Liver (tissue), 7 donors: ENCODE measurements at regions not wholly inside any gene's neighbourhood (a gene's known extent, or its start where the extent isn't known, plus 50 kb on each side); places are given as distances from the start of the nearest gene placed in this dataset.
"Not testable (repeated sequence)": the region's sequence is repeated elsewhere in the genome, so short reads cannot be mapped to it uniquely, and the experiment has no call there.

Experiments used
- DNase-seq: peaks from one replicate; pipeline ENCODE4 v3.0.0-alpha.2; 2017; ENCODE audit warnings: low spot score
- H3K27ac ChIP-seq, 2 donors: one replicate each; pipeline ENCODE4 v1.7.0; 2013; ENCODE audit warnings: inconsistent platforms in 2 of 2, low read length in 2 of 2, control low read depth in 1 of 2, low read depth in 1 of 2, mild to moderate bottlenecking in 1 of 2
- H3K27me3 ChIP-seq, 4 donors: one replicate each; pipeline versions ENCODE4 v1.6.1 to v1.7.0; 2013; ENCODE audit warnings: low read length in 3 of 4, inconsistent platforms in 1 of 4, mild to moderate bottlenecking in 1 of 4, moderate library complexity in 1 of 4; ENCODE audit not compliant: control insufficient read depth in 4 of 4, insufficient read depth in 4 of 4
- H3K36me3 ChIP-seq, 4 donors: one replicate each; pipeline versions ENCODE4 v1.6.1 to v1.7.0; 2013; ENCODE audit warnings: low read length in 3 of 4, mild to moderate bottlenecking in 3 of 4, low read depth in 1 of 4, moderate library complexity in 1 of 4; ENCODE audit not compliant: control insufficient read depth in 4 of 4, insufficient read depth in 3 of 4
- H3K4me1 ChIP-seq, 4 donors: one replicate each; pipeline versions ENCODE4 v1.6.1 to v1.7.0; 2013; ENCODE audit warnings: low read length in 3 of 4, mild to moderate bottlenecking in 3 of 4, moderate library complexity in 1 of 4; ENCODE audit not compliant: control insufficient read depth in 4 of 4, insufficient read depth in 4 of 4
- H3K4me3 ChIP-seq, 3 donors: one replicate each; pipeline versions ENCODE4 v1.6.1 to v1.7.0; 2013; ENCODE audit warnings: low read length in 3 of 3, control low read depth in 1 of 3, low read depth in 1 of 3, mild to moderate bottlenecking in 1 of 3
- H3K9ac ChIP-seq, 2 donors: one replicate each; pipeline ENCODE4 v1.7.0; 2013; ENCODE audit warnings: low read length in 2 of 2, mild to moderate bottlenecking in 2 of 2, moderate library complexity in 2 of 2, control low read depth in 1 of 2, low read depth in 1 of 2
- H3K9me3 ChIP-seq, 4 donors: one replicate each; pipeline versions ENCODE4 v1.6.1 to v1.7.0; 2013; ENCODE audit warnings: low read length in 3 of 4; ENCODE audit not compliant: control insufficient read depth in 4 of 4
- EGR1 ChIP-seq, 2 donors: IDR thresholded peaks; 2 replicates each; pipeline ENCODE4 v1.6.1; 2016 to 2018; ENCODE audit warnings: antibody characterized with exemption in 2 of 2, low read depth in 2 of 2
- FOXA1 ChIP-seq: IDR thresholded peaks from 2 replicates; pipeline ENCODE4 v1.6.1; 2016; ENCODE audit warnings: antibody characterized with exemption
- FOXA2 ChIP-seq: IDR thresholded peaks from 2 replicates; pipeline ENCODE4 v1.6.1; 2016; ENCODE audit warnings: antibody characterized with exemption
- GABPA ChIP-seq, 2 donors: IDR thresholded peaks in 1 of 2; conservative IDR thresholded peaks in 1 of 2; 2 replicates each; pipeline ENCODE4 v1.6.1; 2016; ENCODE audit warnings: antibody characterized with exemption in 2 of 2, mild to moderate bottlenecking in 1 of 2, moderate library complexity in 1 of 2
- HNF4A ChIP-seq, 2 donors: conservative IDR thresholded peaks; 2 replicates each; pipeline ENCODE4 v1.6.1; 2016; ENCODE audit warnings: antibody characterized with exemption in 2 of 2, mild to moderate bottlenecking in 2 of 2
- HNF4G ChIP-seq: IDR thresholded peaks from 2 replicates; pipeline ENCODE4 v1.6.1; 2016; ENCODE audit warnings: antibody characterized with exemption
- NR2F2 ChIP-seq: IDR thresholded peaks from 2 replicates; pipeline ENCODE4 v1.6.1; 2016; ENCODE audit warnings: antibody characterized with exemption
- RAD21 ChIP-seq, 2 donors: IDR thresholded peaks; 2 replicates each; pipeline ENCODE4 v1.6.1; 2016; ENCODE audit warnings: antibody characterized with exemption in 2 of 2, mild to moderate bottlenecking in 2 of 2
- RXRA ChIP-seq, 2 donors: IDR thresholded peaks; 2 replicates each; pipeline ENCODE4 v1.6.1; 2017 to 2018; ENCODE audit warnings: antibody characterized with exemption in 2 of 2, mild to moderate bottlenecking in 1 of 2
- TAF1 ChIP-seq: conservative IDR thresholded peaks from 2 replicates; pipeline ENCODE4 v1.6.1; 2016; ENCODE audit warnings: antibody characterized with exemption, mild to moderate bottlenecking
- YY1 ChIP-seq: IDR thresholded peaks from 2 replicates; pipeline ENCODE4 v1.6.1; 2016; ENCODE audit warnings: antibody characterized with exemption, mild to moderate bottlenecking
- WGBS: extraction: QIAGEN DNeasy Blood & Tissue Kit; methylation state at CpG from one replicate; pipeline ENCODE4 v1.1.7; 2013; 5-methylcytosine and 5-hydroxymethylcytosine counted together
- TF ChIP-seq, protein P1 (sequence below): IDR thresholded peaks from 2 replicates; pipeline ENCODE4 v1.6.1; 2016; ENCODE audit warnings: antibody characterized with exemption, mild to moderate bottlenecking
- TF ChIP-seq, protein P2 (sequence below): IDR thresholded peaks from 2 replicates; pipeline ENCODE4 v1.6.1; 2016; ENCODE audit warnings: antibody characterized with exemption
- donor health status: healthy.
- donor health status: healthy.
- donor health status: healthy.
- donor health status: healthy.

DNA sequence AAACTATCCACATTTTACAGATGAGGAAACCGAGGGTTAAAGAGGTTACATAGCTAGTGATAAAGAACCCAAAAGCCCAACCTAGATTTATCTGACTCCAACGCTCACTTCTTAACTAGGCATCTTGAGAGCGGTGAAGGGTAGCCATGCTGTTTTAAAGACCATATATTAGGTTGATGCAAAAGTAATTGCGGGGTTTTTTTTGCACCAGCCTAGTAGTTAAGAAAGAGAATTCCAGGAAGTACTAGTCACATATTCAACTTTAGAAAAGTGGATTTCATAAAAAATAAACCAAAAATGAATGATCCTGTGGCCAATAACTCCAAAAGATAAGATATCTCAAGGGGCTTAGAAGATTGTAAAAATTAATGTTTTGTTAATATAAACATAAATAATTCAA, 162.1 kb downstream of the GLUL start (continued):
- TF ChIP-seq EGR1 (IDR thresholded peaks at IDR 0.05; ENCODE audit: low read depth in 2 of 2) (no peak), HNF4G (no peak), NR2F2 (no peak)

DNA sequence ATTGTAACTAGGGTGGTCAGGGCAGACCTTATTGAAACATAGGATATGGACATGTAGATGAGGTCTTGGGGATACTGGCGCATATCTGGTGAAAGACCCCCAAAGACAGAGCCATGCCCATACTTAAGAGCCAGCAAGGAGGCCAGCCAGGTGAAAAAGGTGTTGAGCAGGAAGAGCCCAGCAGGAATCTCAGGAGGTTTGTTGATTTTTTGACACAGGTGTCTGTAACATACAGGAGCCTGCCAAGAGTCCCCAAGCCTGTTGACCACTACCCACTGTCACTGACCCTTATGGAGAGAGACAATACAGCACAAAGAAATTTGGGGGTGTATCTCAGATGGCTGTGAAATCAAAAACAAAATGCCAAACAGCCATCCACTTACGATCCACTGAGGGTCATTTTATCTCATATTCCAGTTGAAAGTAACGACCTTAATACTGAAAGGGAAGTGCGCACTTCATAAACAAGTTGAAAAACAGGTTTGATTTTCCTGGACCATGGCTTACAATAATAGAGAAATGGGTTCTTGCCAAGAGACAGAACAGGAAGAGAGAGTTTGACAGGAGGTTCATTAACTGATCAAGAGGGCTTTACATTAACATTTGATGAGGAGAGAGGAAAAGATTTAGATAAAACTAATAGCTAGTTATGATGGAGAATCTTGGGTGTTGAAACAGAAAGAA, 163.6 kb downstream of the GLUL start:
- no peak overlapping the region for H3K9ac ChIP-seq
- no peaks in the 10 kb centered on the region for H3K27me3 ChIP-seq
- TF ChIP-seq RAD21 (IDR thresholded peaks at IDR 0.05) (no peak), HNF4G (no peak), FOXA2 (no peak), YY1 (no peak), HNF4A (conservative IDR thresholded peaks at IDR 0.05) (no peak)
- TF ChIP-seq, protein P1, sequence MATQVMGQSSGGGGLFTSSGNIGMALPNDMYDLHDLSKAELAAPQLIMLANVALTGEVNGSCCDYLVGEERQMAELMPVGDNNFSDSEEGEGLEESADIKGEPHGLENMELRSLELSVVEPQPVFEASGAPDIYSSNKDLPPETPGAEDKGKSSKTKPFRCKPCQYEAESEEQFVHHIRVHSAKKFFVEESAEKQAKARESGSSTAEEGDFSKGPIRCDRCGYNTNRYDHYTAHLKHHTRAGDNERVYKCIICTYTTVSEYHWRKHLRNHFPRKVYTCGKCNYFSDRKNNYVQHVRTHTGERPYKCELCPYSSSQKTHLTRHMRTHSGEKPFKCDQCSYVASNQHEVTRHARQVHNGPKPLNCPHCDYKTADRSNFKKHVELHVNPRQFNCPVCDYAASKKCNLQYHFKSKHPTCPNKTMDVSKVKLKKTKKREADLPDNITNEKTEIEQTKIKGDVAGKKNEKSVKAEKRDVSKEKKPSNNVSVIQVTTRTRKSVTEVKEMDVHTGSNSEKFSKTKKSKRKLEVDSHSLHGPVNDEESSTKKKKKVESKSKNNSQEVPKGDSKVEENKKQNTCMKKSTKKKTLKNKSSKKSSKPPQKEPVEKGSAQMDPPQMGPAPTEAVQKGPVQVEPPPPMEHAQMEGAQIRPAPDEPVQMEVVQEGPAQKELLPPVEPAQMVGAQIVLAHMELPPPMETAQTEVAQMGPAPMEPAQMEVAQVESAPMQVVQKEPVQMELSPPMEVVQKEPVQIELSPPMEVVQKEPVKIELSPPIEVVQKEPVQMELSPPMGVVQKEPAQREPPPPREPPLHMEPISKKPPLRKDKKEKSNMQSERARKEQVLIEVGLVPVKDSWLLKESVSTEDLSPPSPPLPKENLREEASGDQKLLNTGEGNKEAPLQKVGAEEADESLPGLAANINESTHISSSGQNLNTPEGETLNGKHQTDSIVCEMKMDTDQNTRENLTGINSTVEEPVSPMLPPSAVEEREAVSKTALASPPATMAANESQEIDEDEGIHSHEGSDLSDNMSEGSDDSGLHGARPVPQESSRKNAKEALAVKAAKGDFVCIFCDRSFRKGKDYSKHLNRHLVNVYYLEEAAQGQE: no peak
- H3K9me3 ChIP-seq: no peaks in the 10 kb centered on the region
- DNase-seq: no peak
- H3K36me3 ChIP-seq: no peaks in the 10 kb centered on the region
- H3K27ac ChIP-seq: no peak overlapping the region
- 58% methylated on average over 4 of the region's 4 CpGs for WGBS
- no peak overlapping the region for H3K4me3 ChIP-seq
- H3K4me1 ChIP-seq: no peaks in the 10 kb centered on the region

DNA sequence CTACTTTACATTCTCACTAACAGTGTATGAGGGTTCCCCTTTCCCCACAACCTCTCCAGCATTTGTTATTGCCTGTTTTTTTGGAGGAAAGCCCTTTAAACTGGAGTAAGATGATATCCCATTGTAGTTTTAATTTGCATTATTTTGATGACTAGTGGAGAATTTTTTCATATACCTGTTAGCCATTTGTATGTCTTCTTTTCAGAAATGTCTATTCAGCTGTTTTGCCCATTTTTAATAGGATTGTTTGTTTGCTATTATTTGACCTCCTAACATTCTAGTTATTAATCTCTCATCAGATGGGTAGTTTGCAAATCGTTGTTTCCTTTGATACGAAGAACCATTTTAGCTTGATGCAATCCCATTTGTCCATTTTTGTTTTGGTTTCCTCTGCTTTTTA, 165.0 kb downstream of the GLUL start:
- 95% methylated on average over 2 of the region's 2 CpGs for WGBS
- H3K9me3 ChIP-seq: no peaks in the 10 kb centered on the region
- TF ChIP-seq NR2F2 (no peak), GABPA (IDR thresholded peaks at IDR 0.05 in 1 of 2, conservative IDR thresholded peaks at IDR 0.05 in 1 of 2) (no peak), HNF4A (conservative IDR thresholded peaks at IDR 0.05) (no peak), RXRA (IDR thresholded peaks at IDR 0.05) (no peak), RAD21 (IDR thresholded peaks at IDR 0.05) (no peak), EGR1 (IDR thresholded peaks at IDR 0.05; ENCODE audit: low read depth in 2 of 2) (no peak), FOXA1 (no peak), YY1 (no peak), TAF1 (no peak)
- TF ChIP-seq, protein P2, sequence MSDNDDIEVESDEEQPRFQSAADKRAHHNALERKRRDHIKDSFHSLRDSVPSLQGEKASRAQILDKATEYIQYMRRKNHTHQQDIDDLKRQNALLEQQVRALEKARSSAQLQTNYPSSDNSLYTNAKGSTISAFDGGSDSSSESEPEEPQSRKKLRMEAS: no peak

DNA sequence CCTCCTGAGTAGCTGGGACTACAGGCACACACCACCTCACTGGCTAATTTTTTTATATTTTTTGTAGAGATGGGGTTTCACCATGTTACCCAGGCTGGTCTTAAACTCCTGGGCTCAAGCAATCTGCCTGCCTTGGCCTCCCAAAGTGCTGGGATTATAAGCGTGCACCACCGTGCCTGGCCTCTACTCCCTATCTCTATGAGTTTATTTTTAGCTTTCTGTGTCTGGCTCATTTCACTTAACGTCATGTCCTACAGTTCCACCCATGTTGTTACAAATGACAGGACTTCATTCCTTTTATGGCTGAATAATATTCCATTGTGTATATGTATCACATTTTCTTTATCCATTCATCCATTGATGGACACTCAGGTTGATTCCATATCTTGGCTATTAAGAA, 164.2 kb upstream of the ZNF648 start:
- H3K9ac ChIP-seq, DNase-seq, H3K27ac ChIP-seq, H3K4me1 ChIP-seq, H3K9me3 ChIP-seq, H3K27me3 ChIP-seq, H3K4me3 ChIP-seq, H3K36me3 ChIP-seq: not testable (repeated sequence)
- 83% methylated on average over 3 of the region's 3 CpGs for WGBS

More for the DNA sequence above, 165.0 kb downstream of the GLUL start:
- H3K36me3 ChIP-seq: no peaks in the 10 kb centered on the region
- no peak overlapping the region for H3K27ac ChIP-seq
- H3K27me3 ChIP-seq: no peaks in the 10 kb centered on the region
- no peak overlapping the region for H3K9ac ChIP-seq
- H3K4me3 ChIP-seq: no peak overlapping the region
- DNase-seq: no peak
- no peaks in the 10 kb centered on the region for H3K4me1 ChIP-seq

DNA sequence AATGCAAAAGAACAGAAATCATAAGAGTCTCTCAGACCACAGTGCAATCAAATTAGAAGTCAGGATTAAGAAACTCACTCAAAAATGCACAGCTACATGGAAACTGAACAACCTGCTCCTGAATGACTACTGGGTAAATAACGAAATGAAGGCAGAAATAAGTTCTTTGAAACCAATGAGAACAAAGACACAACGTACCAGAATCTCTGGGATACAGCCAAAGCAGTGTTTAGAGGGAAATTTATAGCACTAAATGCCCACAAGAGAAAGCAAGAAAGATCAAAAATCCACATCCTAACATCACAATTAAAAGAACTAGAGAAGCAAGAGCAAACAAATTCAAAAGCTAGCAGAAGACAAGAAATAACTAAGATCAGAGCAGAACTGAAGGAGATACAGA, 160.5 kb upstream of the ZNF648 start:
- not testable (repeated sequence) for H3K27me3 ChIP-seq, H3K27ac ChIP-seq, H3K4me3 ChIP-seq, H3K36me3 ChIP-seq, DNase-seq, H3K9me3 ChIP-seq, H3K9ac ChIP-seq, H3K4me1 ChIP-seq
- WGBS: 92% methylated on average over 2 of the region's 2 CpGs

DNA sequence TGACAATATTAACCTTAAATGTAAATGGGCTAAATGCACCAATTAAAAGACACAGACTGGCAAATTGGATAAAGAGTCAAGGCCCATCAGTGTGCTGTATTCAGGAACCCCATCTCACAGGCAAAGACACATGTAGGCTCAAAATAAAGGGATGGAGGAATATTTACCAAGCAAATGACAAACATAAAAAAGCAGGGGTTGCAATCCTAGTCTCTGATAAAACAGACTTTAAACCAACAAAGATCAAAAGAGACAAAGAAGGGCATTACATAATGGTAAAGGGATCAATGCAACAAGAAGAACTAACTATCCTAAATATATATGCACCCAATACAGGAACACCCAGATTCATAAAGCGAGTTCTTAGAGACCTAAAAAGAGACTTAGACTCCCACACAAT, 159.9 kb upstream of the ZNF648 start:
- WGBS: 92% methylated on average over 1 of the region's 1 CpG
- H3K36me3 ChIP-seq, DNase-seq, H3K9ac ChIP-seq, H3K27me3 ChIP-seq, H3K4me3 ChIP-seq, H3K27ac ChIP-seq, H3K4me1 ChIP-seq, H3K9me3 ChIP-seq: not testable (repeated sequence)
